BE2C (cell line): ENCODE measurements at regions not wholly inside any gene's neighbourhood (a gene's known extent, or its start where the extent isn't known, plus 50 kb on each side); places are given as distances from the start of the nearest gene placed in this dataset.

ENCODE experiments used
- DNase-seq: peaks from one replicate; pipeline ENCODE4 v3.0.0-alpha.2; 2020
- H3K27me3 ChIP-seq: fragments of 250-450 bp; sonication (Bioruptor Pico); 2 replicates; pipeline ENCODE4 v1.5.1; 2020; ENCODE audit warnings: mild to moderate bottlenecking
- H3K36me3 ChIP-seq: fragments of 250-450 bp; sonication (Bioruptor Pico); 2 replicates; pipeline ENCODE4 v1.5.1; 2020; ENCODE audit warnings: mild to moderate bottlenecking
- H3K4me1 ChIP-seq: fragments of 250-450 bp; sonication (Bioruptor Pico); 2 replicates; pipeline ENCODE4 v1.5.1; 2020
- H3K4me3 ChIP-seq: 2 replicates; pipeline ENCODE4 v1.5.1; 2011; ENCODE audit warnings: low read depth, low read length
- H3K9me3 ChIP-seq: fragments of 250-450 bp; sonication (Bioruptor Pico); 2 replicates; pipeline ENCODE4 v1.5.1; 2020
- TF ChIP-seq, protein P1 (sequence below): IDR thresholded peaks from 2 replicates; pipeline ENCODE4 v1.5.1; 2012; ENCODE audit warnings: mild to moderate bottlenecking, low read depth, low read length

DNA sequence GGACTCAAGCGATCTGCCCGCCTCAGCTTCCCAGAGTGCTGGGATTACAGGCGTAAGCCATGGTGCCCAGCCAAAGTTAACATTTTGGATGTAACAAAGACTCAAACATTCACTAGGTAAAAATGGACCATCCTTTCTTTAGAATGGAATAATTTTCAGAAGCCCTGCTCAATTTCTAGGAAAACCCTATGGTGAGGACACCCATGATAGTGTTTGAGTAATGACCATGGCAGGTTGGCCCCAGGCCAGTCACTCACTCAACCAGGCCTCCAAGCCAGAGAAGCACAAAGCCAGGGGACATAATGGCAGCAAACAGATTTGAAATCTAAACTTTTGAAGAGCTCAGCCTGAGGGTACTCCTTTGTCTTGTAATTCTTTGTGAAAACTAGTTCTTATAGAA lies 59.9 kb upstream of the GPR6 start:
- Histone ChIP-seq H3K4me1 (no peaks in the 10 kb centered on the region), H3K27me3 (no peaks in the 10 kb centered on the region; the same call in 1 of the 2 replicates), H3K9me3 (no peaks in the 10 kb centered on the region), H3K36me3 (no peaks in the 10 kb centered on the region), H3K4me3 (no peak overlapping the region)
- TF ChIP-seq, protein P1, sequence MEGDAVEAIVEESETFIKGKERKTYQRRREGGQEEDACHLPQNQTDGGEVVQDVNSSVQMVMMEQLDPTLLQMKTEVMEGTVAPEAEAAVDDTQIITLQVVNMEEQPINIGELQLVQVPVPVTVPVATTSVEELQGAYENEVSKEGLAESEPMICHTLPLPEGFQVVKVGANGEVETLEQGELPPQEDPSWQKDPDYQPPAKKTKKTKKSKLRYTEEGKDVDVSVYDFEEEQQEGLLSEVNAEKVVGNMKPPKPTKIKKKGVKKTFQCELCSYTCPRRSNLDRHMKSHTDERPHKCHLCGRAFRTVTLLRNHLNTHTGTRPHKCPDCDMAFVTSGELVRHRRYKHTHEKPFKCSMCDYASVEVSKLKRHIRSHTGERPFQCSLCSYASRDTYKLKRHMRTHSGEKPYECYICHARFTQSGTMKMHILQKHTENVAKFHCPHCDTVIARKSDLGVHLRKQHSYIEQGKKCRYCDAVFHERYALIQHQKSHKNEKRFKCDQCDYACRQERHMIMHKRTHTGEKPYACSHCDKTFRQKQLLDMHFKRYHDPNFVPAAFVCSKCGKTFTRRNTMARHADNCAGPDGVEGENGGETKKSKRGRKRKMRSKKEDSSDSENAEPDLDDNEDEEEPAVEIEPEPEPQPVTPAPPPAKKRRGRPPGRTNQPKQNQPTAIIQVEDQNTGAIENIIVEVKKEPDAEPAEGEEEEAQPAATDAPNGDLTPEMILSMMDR = no peak
- no peak for DNase-seq

DNA sequence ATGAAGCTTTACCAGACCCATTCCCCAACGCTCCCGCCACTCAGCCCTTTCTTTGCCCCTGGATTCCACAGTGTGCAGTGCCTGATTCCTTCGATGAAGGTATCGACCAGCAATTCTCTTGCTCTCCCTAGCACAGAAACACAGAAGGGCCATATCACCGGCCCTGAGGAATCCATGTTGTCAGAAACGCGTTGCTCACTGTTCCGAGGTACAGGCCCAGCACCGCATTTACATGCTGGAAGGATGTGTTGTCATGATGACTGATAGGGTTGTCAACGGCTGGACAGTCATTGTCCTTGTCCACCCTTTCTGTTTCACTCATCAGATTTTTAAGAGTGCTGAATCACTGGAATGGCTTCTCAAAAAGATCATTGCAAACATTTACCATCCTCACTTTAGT lies 57.2 kb upstream of the GPR6 start:
- no peaks in the 10 kb centered on the region for H3K36me3 ChIP-seq
- H3K27me3 ChIP-seq = peaks cover 3% of the 10 kb centered on the region
- no peaks in the 10 kb centered on the region for H3K9me3 ChIP-seq
- H3K4me1 ChIP-seq = no peaks in the 10 kb centered on the region
- TF ChIP-seq, protein P1 = no peak
- no peak for DNase-seq
- H3K4me3 ChIP-seq = no peak overlapping the region

DNA sequence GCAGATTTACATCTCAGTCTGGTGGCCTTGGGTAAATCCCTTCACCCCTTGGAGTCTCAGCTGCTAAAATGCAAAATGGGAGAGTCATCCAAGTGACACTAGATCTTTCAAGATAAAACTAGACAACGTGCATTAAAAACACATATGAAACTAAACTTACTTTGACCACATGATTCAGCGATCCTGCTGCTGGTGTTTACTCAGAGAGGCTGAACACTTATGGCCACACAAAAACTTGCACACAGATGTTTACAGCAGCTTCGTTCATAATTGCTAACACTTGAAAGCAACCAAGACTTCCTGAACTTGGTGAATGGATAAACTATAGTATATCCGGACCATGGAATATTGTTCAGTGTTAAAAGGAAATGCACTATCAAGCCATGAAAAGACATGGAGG lies 55.3 kb upstream of the GPR6 start:
- TF ChIP-seq, protein P1 = no peak

DNA sequence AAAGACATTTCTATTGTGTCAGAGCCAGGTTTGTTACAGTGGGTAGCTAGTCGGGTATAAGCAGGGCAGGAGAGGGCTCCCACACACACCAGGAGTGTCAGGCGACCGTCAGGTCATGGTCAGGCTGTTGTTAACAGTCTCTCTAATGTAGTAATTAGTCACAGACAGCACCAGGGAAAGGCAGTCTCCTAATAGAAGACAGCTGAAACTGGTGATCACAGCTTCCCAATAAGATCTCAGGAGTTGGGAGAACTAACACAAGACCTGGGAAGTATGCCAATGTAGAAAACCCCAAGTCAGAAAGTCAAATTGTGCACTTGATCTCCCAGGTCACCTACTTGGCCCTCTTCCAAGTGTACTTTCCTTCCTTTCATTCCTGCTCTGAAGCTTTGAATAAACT lies 53.0 kb upstream of the GPR6 start:
- TF ChIP-seq, protein P1 = no peak
- Histone ChIP-seq H3K4me1 (no peaks in the 10 kb centered on the region), H3K9me3 (no peaks in the 10 kb centered on the region), H3K27me3 (peaks cover 4% of the 10 kb centered on the region), H3K36me3 (no peaks in the 10 kb centered on the region), H3K4me3 (no peak overlapping the region)
- no peak for DNase-seq

More for the DNA sequence above, 55.3 kb upstream of the GPR6 start:
- Histone ChIP-seq H3K9me3 (no peaks in the 10 kb centered on the region), H3K4me3 (no peak overlapping the region), H3K27me3 (peaks cover 4% of the 10 kb centered on the region), H3K36me3 (no peaks in the 10 kb centered on the region), H3K4me1 (no peaks in the 10 kb centered on the region)
- DNase-seq = no peak

DNA sequence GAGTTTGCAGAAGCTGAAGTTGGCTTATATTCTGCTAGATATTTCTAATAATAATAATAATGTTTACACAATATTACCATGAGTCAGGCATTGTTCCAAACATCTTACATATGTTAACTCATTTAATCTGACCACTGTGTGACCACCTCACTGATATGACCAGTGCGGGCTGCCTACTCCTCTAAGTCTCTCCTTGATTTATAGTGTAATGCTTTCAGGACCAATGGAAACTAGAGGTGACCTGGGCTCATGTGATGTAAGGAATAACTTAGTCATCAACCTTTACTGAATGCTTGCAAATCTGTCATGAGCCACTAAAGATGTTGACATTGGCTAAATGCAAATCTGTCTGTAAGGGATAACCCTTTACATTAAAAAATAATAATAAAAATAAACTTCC lies 51.1 kb upstream of the GPR6 start:
- TF ChIP-seq, protein P1 = no peak
- Histone ChIP-seq H3K27me3 (peaks cover 4% of the 10 kb centered on the region), H3K4me1 (no peaks in the 10 kb centered on the region), H3K9me3 (no peaks in the 10 kb centered on the region), H3K36me3 (no peaks in the 10 kb centered on the region), H3K4me3 (no peak overlapping the region)
- no peak for DNase-seq
